GM11168 (cell line): ENCODE measurements at regions not wholly inside any gene's neighbourhood (a gene's known extent, or its start where the extent isn't known, plus 50 kb on each side); places are given as distances from the start of the nearest gene placed in this dataset.
"Not testable (repeated sequence)": the region's sequence is repeated elsewhere in the genome, so short reads cannot be mapped to it uniquely, and the experiment has no call there.

Source experiments
- in situ Hi-C: fragments of 300-500 bp; cut with MboI; formaldehyde crosslinking; loops from one replicate; pipeline ENCODE4 v1.12.0; 2022; ENCODE audit warnings: low sequenced_read_pairs; ENCODE audit not compliant: unreplicated experiment

- in situ Hi-C loops = not testable (repeated sequence)
Measured at GRCh38 chr13:63236667-63237396, 1821.2 kb upstream of the PCDH20 start.

GRCh38 chr13:63218596-63218995 is 1802.9 kb upstream of the PCDH20 start:
- in situ Hi-C loops = not testable (repeated sequence)

- in situ Hi-C loops = no loop called here
Measured at GRCh38 chr13:63209330-63210017, 1793.8 kb upstream of the PCDH20 start.

GRCh38 chr13:63208826-63209225 is 1793.2 kb upstream of the PCDH20 start:
- in situ Hi-C loops = no loop called here

- in situ Hi-C loops = no loop called here
Measured at GRCh38 chr13:63206461-63206860, 1790.8 kb upstream of the PCDH20 start.

- in situ Hi-C loops = no loop called here
Measured at GRCh38 chr13:63201493-63201892, 1785.8 kb upstream of the PCDH20 start.

GRCh38 chr13:63199508-63199907 is 1783.9 kb upstream of the PCDH20 start:
- in situ Hi-C loops = no loop called here

GRCh38 chr13:63198071-63198470 is 1782.4 kb upstream of the PCDH20 start:
- in situ Hi-C loops = no loop called here

- in situ Hi-C loops = no loop called here
Measured at GRCh38 chr13:63195726-63196125, 1780.1 kb upstream of the PCDH20 start.

GRCh38 chr13:63190742-63191141 is 1775.1 kb upstream of the PCDH20 start:
- in situ Hi-C loops = no loop called here

GRCh38 chr13:63190219-63190618 is 1774.6 kb upstream of the PCDH20 start:
- in situ Hi-C loops = no loop called here

GRCh38 chr13:63189712-63190111 is 1774.1 kb upstream of the PCDH20 start:
- in situ Hi-C loops = no loop called here

- in situ Hi-C loops = no loop called here
Measured at GRCh38 chr13:63184693-63185092, 1769.0 kb upstream of the PCDH20 start.

- in situ Hi-C loops = no loop called here
Measured at GRCh38 chr13:63175536-63175935, 1759.9 kb upstream of the PCDH20 start.

- in situ Hi-C loops = no loop called here
Measured at GRCh38 chr13:63167699-63168337, 1752.2 kb upstream of the PCDH20 start.

- in situ Hi-C loops = no loop called here
Measured at GRCh38 chr13:63166345-63166744, 1750.7 kb upstream of the PCDH20 start.

- in situ Hi-C loops = no loop called here
Measured at GRCh38 chr13:63163903-63164302, 1748.3 kb upstream of the PCDH20 start.

GRCh38 chr13:63161219-63161618 is 1745.6 kb upstream of the PCDH20 start:
- in situ Hi-C loops = no loop called here

- in situ Hi-C loops = no loop called here
Measured at GRCh38 chr13:63156816-63157215, 1741.2 kb upstream of the PCDH20 start.

- in situ Hi-C loops = no loop called here
Measured at GRCh38 chr13:63149375-63149774, 1733.7 kb upstream of the PCDH20 start.

GRCh38 chr13:63139277-63139676 is 1723.6 kb upstream of the PCDH20 start:
- in situ Hi-C loops = no loop called here
